Activated T-helper 1 cell treated with anti-CD3 and anti-CD28 coated beads, Interleukin-2, amount 50 U/mL, for 16 hours (primary cell): ENCODE measurements at regions not wholly inside any gene's neighbourhood (a gene's known extent, or its start where the extent isn't known, plus 50 kb on each side); places are given as distances from the start of the nearest gene placed in this dataset.

Source experiments
- DNase-seq, 2 donors: peaks; one replicate each; pipeline ENCODE4 v3.0.0-alpha.2; 2020; ENCODE audit warnings: low read depth in 1 of 2, low spot score in 1 of 2

GRCh38 chr11:70699294-70700221 lies 301.2 kb downstream of the CTTN start:
- DNase-seq, result no peak

- DNase-seq, result no peak
Observed at GRCh38 chr11:70700453-70700852, 302.1 kb downstream of the CTTN start.

- no peak for DNase-seq
Observed at GRCh38 chr11:70700871-70701270, 302.5 kb downstream of the CTTN start.

GRCh38 chr11:70702040-70702648 lies 303.8 kb downstream of the CTTN start:
- no peak for DNase-seq

- DNase-seq, result no peak
Observed at GRCh38 chr11:70703141-70704064, 305.1 kb downstream of the CTTN start.

GRCh38 chr11:70705097-70705496 lies 306.8 kb downstream of the CTTN start:
- no peak for DNase-seq

GRCh38 chr11:70705930-70706329 lies 307.6 kb downstream of the CTTN start:
- DNase-seq, result no peak

GRCh38 chr11:70707821-70708220 lies 309.5 kb downstream of the CTTN start:
- DNase-seq, result no peak

GRCh38 chr11:70709596-70709995 lies 311.3 kb downstream of the CTTN start:
- no peak for DNase-seq

GRCh38 chr11:70710192-70710591 lies 311.9 kb downstream of the CTTN start:
- no peak for DNase-seq

- DNase-seq, result no peak
Observed at GRCh38 chr11:70710601-70711000, 312.3 kb downstream of the CTTN start.

- DNase-seq, result no peak
Observed at GRCh38 chr11:70711095-70711910, 313.0 kb downstream of the CTTN start.

- DNase-seq, result no peak
Observed at GRCh38 chr11:70711911-70712185, 313.5 kb downstream of the CTTN start.

- no peak for DNase-seq
Observed at GRCh38 chr11:70712471-70712870, 314.1 kb downstream of the CTTN start.

- no peak for DNase-seq
Observed at GRCh38 chr11:70713086-70713835, 314.9 kb downstream of the CTTN start.

- DNase-seq, result no peak
Observed at GRCh38 chr11:70713988-70714665, 315.8 kb downstream of the CTTN start.

GRCh38 chr11:70715166-70715951 lies 317.0 kb downstream of the CTTN start:
- DNase-seq, result no peak

GRCh38 chr11:70716216-70716615 lies 317.9 kb downstream of the CTTN start:
- no peak for DNase-seq
